ENCODE measurements at regions not wholly inside any gene's neighbourhood (a gene's known extent, or its start where the extent isn't known, plus 50 kb on each side); places are given as distances from the start of the nearest gene placed in this dataset.

GRCh38 chr4:41438931-41439297, 99.0 kb upstream of the LIMCH1 start:
- ChIA-PET POLR2A (no interaction called here), CTCF (no interaction called here)
- Histone ChIP-seq H3K9me3 (ENCODE audit: control insufficient read depth in 2 of 3, low read length in 3 of 3) (peaks cover 0 to 4% (median 0%) of the 10 kb centered on the region in 3 experiments), H3K36me3 (ENCODE audit: control insufficient read depth in 2 of 3, insufficient read depth in 3 of 3, low read length in 3 of 3) (no peaks in the 10 kb centered on the region), H3K4me3 (ENCODE audit: low read length) (no peak overlapping the region), H3K4me1 (ENCODE audit: control insufficient read depth in 2 of 2, insufficient read depth in 2 of 2, low read length in 2 of 2) (no peaks in the 10 kb centered on the region), H3K27me3 (ENCODE audit: control insufficient read depth in 2 of 2, insufficient read depth in 2 of 2, low read length in 2 of 2) (no peaks in the 10 kb centered on the region), H3K27ac (ENCODE audit: low read depth, low read length) (no peak overlapping the region)
- H3K27ac Mint-ChIP-seq, result no peak overlapping the region
- DNase-seq (no peak), ATAC-seq (no peak)
- H3K4me1 Mint-ChIP-seq, result no peaks in the 10 kb centered on the region
- H3K9me3 Mint-ChIP-seq, result peaks cover 0 to 2% (median 0%) of the 10 kb centered on the region in 11 donors
- peaks cover 0 to 6% (median 0%) of the 10 kb centered on the region in 5 donors for H3K27me3 Mint-ChIP-seq
- H3K36me3 Mint-ChIP-seq, result no peaks in the 10 kb centered on the region
- no peak overlapping the region for H3K4me3 Mint-ChIP-seq
- intact Hi-C loops (cut with micrococcal nuclease), result no loop called here

GRCh38 chr4:41442810-41443209, 95.1 kb upstream of the LIMCH1 start:
- no peaks in the 10 kb centered on the region for H3K4me1 Mint-ChIP-seq
- H3K4me1 ChIP-seq (ENCODE audit: control insufficient read depth in 2 of 2, insufficient read depth in 2 of 2, low read length in 2 of 2), result no peaks in the 10 kb centered on the region
- no peaks in the 10 kb centered on the region for H3K36me3 Mint-ChIP-seq
- H3K27ac ChIP-seq (ENCODE audit: low read depth, low read length), result no peak overlapping the region
- no peaks in the 10 kb centered on the region for H3K36me3 ChIP-seq (ENCODE audit: control insufficient read depth in 2 of 3, insufficient read depth in 3 of 3, low read length in 3 of 3)
- peaks cover 0 to 6% (median 0%) of the 10 kb centered on the region in 5 donors for H3K27me3 Mint-ChIP-seq
- H3K9me3 ChIP-seq (ENCODE audit: control insufficient read depth in 2 of 3, low read length in 3 of 3), result no peaks in the 10 kb centered on the region
- peaks cover 0 to 4% (median 0%) of the 10 kb centered on the region in 11 donors for H3K9me3 Mint-ChIP-seq
- H3K27me3 ChIP-seq (ENCODE audit: control insufficient read depth in 2 of 2, insufficient read depth in 2 of 2, low read length in 2 of 2), result no peaks in the 10 kb centered on the region
- no peak overlapping the region for H3K4me3 Mint-ChIP-seq
- DNase-seq (no peak), ATAC-seq (no peak)
- no peak overlapping the region for H3K27ac Mint-ChIP-seq
- H3K4me3 ChIP-seq (ENCODE audit: low read length), result no peak overlapping the region
- intact Hi-C loops (cut with micrococcal nuclease), result no loop called here
- CTCF ChIA-PET, result no interaction called here
- POLR2A ChIA-PET, result no interaction called here

GRCh38 chr4:41443340-41444079, 94.4 kb upstream of the LIMCH1 start:
- Mint-ChIP-seq H3K4me3 (no peak overlapping the region), H3K4me1 (no peaks in the 10 kb centered on the region), H3K27ac (no peak overlapping the region), H3K36me3 (no peaks in the 10 kb centered on the region), H3K27me3 (peaks cover 0 to 6% (median 0%) of the 10 kb centered on the region in 5 donors), H3K9me3 (peaks cover 0 to 4% (median 0%) of the 10 kb centered on the region in 11 donors)
- Histone ChIP-seq H3K27me3 (ENCODE audit: control insufficient read depth in 2 of 2, insufficient read depth in 2 of 2, low read length in 2 of 2) (no peaks in the 10 kb centered on the region), H3K4me1 (ENCODE audit: control insufficient read depth in 2 of 2, insufficient read depth in 2 of 2, low read length in 2 of 2) (no peaks in the 10 kb centered on the region), H3K27ac (ENCODE audit: low read depth, low read length) (no peak overlapping the region), H3K9me3 (ENCODE audit: control insufficient read depth in 2 of 3, low read length in 3 of 3) (no peaks in the 10 kb centered on the region), H3K36me3 (ENCODE audit: control insufficient read depth in 2 of 3, insufficient read depth in 3 of 3, low read length in 3 of 3) (no peaks in the 10 kb centered on the region), H3K4me3 (ENCODE audit: low read length) (no peak overlapping the region)
- ChIA-PET POLR2A (no interaction called here), CTCF (no interaction called here)
- DNase-seq (no peak), ATAC-seq (no peak)
- intact Hi-C loops (cut with micrococcal nuclease), result no loop called here

GRCh38 chr4:41446391-41446790, 91.6 kb upstream of the LIMCH1 start:
- no peaks in the 10 kb centered on the region for H3K36me3 ChIP-seq (ENCODE audit: control insufficient read depth in 2 of 3, insufficient read depth in 3 of 3, low read length in 3 of 3)
- intact Hi-C loops (cut with micrococcal nuclease), result no loop called here
- no peak overlapping the region for H3K27ac Mint-ChIP-seq
- POLR2A ChIA-PET, result no interaction called here
- no peak for DNase-seq
- CTCF ChIA-PET, result no interaction called here
- H3K4me3 Mint-ChIP-seq, result no peak overlapping the region
- H3K9me3 ChIP-seq (ENCODE audit: control insufficient read depth in 2 of 3, low read length in 3 of 3), result no peaks in the 10 kb centered on the region
- ATAC-seq, result no peak
- H3K36me3 Mint-ChIP-seq, result no peaks in the 10 kb centered on the region
- H3K27me3 Mint-ChIP-seq, result no peaks in the 10 kb centered on the region
- H3K27ac ChIP-seq (ENCODE audit: low read depth, low read length), result no peak overlapping the region
- H3K9me3 Mint-ChIP-seq, result peaks cover 0 to 9% (median 1%) of the 10 kb centered on the region in 11 donors
- no peaks in the 10 kb centered on the region for H3K4me1 Mint-ChIP-seq
- no peaks in the 10 kb centered on the region for H3K27me3 ChIP-seq (ENCODE audit: control insufficient read depth in 2 of 2, insufficient read depth in 2 of 2, low read length in 2 of 2)
- no peaks in the 10 kb centered on the region for H3K4me1 ChIP-seq (ENCODE audit: control insufficient read depth in 2 of 2, insufficient read depth in 2 of 2, low read length in 2 of 2)
- no peak overlapping the region for H3K4me3 ChIP-seq (ENCODE audit: low read length)

GRCh38 chr4:41446981-41447725, 90.8 kb upstream of the LIMCH1 start:
- POLR2A ChIA-PET, result no interaction called here
- ATAC-seq (no peak), DNase-seq (no peak)
- intact Hi-C loops (cut with micrococcal nuclease), result no loop called here
- CTCF ChIA-PET, result no interaction called here
- Histone ChIP-seq H3K27ac (ENCODE audit: low read depth, low read length) (no peak overlapping the region), H3K4me1 (ENCODE audit: control insufficient read depth in 2 of 2, insufficient read depth in 2 of 2, low read length in 2 of 2) (no peaks in the 10 kb centered on the region), H3K36me3 (ENCODE audit: control insufficient read depth in 2 of 3, insufficient read depth in 3 of 3, low read length in 3 of 3) (no peaks in the 10 kb centered on the region), H3K9me3 (ENCODE audit: control insufficient read depth in 2 of 3, low read length in 3 of 3) (no peaks in the 10 kb centered on the region), H3K27me3 (ENCODE audit: control insufficient read depth in 2 of 2, insufficient read depth in 2 of 2, low read length in 2 of 2) (no peaks in the 10 kb centered on the region), H3K4me3 (ENCODE audit: low read length) (no peak overlapping the region)
- Mint-ChIP-seq H3K4me1 (no peaks in the 10 kb centered on the region), H3K9me3 (peaks cover 0 to 13% (median 4%) of the 10 kb centered on the region in 11 donors), H3K27ac (no peak overlapping the region), H3K36me3 (no peaks in the 10 kb centered on the region), H3K4me3 (no peak overlapping the region), H3K27me3 (no peaks in the 10 kb centered on the region)

- Mint-ChIP-seq H3K36me3 (no peaks in the 10 kb centered on the region), H3K27me3 (peaks cover 0 to 2% (median 0%) of the 10 kb centered on the region in 5 donors), H3K9me3 (peaks cover 0 to 13% (median 4%) of the 10 kb centered on the region in 11 donors), H3K4me1 (no peaks in the 10 kb centered on the region), H3K27ac (peak overlapping the region in 1 of 9 donors; percentile 11), H3K4me3 (no peak overlapping the region)
- intact Hi-C loops (cut with micrococcal nuclease), result no loop called here
- DNase-seq (no peak), ATAC-seq (no peak)
- POLR2A ChIA-PET, result no interaction called here
- CTCF ChIA-PET, result no interaction called here
- no peaks in the 10 kb centered on the region for H3K4me1 ChIP-seq (ENCODE audit: control insufficient read depth in 2 of 2, insufficient read depth in 2 of 2, low read length in 2 of 2)
- no peaks in the 10 kb centered on the region for H3K27me3 ChIP-seq (ENCODE audit: control insufficient read depth in 2 of 2, insufficient read depth in 2 of 2, low read length in 2 of 2)
- no peaks in the 10 kb centered on the region for H3K36me3 ChIP-seq (ENCODE audit: control insufficient read depth in 2 of 3, insufficient read depth in 3 of 3, low read length in 3 of 3)
- no peak overlapping the region for H3K4me3 ChIP-seq (ENCODE audit: low read length)
- H3K27ac ChIP-seq (ENCODE audit: low read depth, low read length), result no peak overlapping the region
- no peaks in the 10 kb centered on the region for H3K9me3 ChIP-seq (ENCODE audit: control insufficient read depth in 2 of 3, low read length in 3 of 3)
Measured at GRCh38 chr4:41448934-41449333, 89.0 kb upstream of the LIMCH1 start.

GRCh38 chr4:41451961-41452360, 86.0 kb upstream of the LIMCH1 start:
- H3K9me3 Mint-ChIP-seq, result peaks cover 0 to 9% (median 4%) of the 10 kb centered on the region in 11 donors
- DNase-seq, result no peak

More at GRCh38 chr4:41451961-41452360, 86.0 kb upstream of the LIMCH1 start:
- Mint-ChIP-seq H3K27ac (no peak overlapping the region), H3K4me1 (no peaks in the 10 kb centered on the region), H3K36me3 (no peaks in the 10 kb centered on the region), H3K27me3 (peaks cover 0 to 7% (median 0%) of the 10 kb centered on the region in 5 donors), H3K4me3 (no peak overlapping the region)
- Histone ChIP-seq H3K4me3 (ENCODE audit: low read length) (no peak overlapping the region), H3K4me1 (ENCODE audit: control insufficient read depth in 2 of 2, insufficient read depth in 2 of 2, low read length in 2 of 2) (no peaks in the 10 kb centered on the region), H3K9me3 (ENCODE audit: control insufficient read depth in 2 of 3, low read length in 3 of 3) (no peaks in the 10 kb centered on the region), H3K27me3 (ENCODE audit: control insufficient read depth in 2 of 2, insufficient read depth in 2 of 2, low read length in 2 of 2) (no peaks in the 10 kb centered on the region), H3K36me3 (ENCODE audit: control insufficient read depth in 2 of 3, insufficient read depth in 3 of 3, low read length in 3 of 3) (no peaks in the 10 kb centered on the region), H3K27ac (ENCODE audit: low read depth, low read length) (no peak overlapping the region)
- ChIA-PET CTCF (interaction anchor here (0.6 kb wide), 1 partner anchor 14 kb away, joined by 3 read pairs; no protein-coding TSS in a partner anchor), POLR2A (interaction anchor here (0.6 kb wide), 1 partner anchor 280 kb away, joined by 4 read pairs; no protein-coding TSS in a partner anchor)
- ATAC-seq, result no peak
- intact Hi-C loops (cut with micrococcal nuclease), result no loop called here

Data from naive thymus-derived CD4-positive, alpha-beta T cell (primary cell).